ENCODE measurements at regions not wholly inside any gene's neighbourhood (a gene's known extent, or its start where the extent isn't known, plus 50 kb on each side); places are given as distances from the start of the nearest gene placed in this dataset.

DNA sequence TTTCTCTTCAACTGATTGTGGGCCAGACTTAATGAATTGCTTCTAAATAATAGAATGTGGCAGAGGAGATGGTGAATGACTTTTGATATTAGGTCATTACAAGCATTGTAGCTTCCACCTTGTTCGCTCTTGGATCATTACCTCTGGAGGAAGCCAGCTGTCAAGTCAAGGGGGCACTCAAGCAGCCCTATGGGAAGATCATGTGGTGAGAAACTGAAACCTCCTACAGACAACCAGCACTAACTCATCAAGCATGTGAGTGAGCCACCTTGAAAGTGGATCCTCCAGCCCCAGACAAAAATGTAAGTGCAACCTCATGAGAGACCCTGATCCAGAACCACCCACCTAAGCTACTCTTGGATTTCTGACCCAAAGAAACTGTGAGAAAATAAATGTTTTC, 109.8 kb upstream of the TBC1D5 start:
- intact Hi-C loops (cut with micrococcal nuclease) = no loop called here

DNA sequence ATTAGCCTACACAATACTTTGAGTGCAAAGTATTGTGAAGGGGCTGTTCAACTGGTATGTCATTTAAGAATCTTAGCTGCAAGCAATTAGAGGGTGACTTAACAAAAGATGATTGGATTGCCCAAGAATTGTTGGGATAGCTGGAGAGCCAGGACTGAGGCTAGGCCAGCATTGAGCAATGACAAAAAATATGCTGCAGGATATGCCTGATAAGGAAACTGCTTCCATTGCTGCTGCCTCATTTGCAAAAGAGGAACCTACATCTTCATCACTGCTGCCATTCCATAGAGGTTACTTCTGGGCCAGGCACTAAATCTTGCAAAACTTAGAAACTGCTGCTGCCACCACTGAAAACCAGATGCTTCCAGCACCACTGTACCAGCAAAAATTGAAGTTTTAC, 108.0 kb upstream of the TBC1D5 start:
- Histone ChIP-seq H3K4me3 (no peak overlapping the region), H3K36me3 (no peaks in the 10 kb centered on the region), H3K9me3 (replicated peaks) (peaks cover 9% of the 10 kb centered on the region), H3K4me1 (no peaks in the 10 kb centered on the region), H3K27me3 (ENCODE audit: low read depth) (peaks cover 7% of the 10 kb centered on the region), H3K27ac (replicated peaks) (no peak overlapping the region)
- intact Hi-C loops (cut with micrococcal nuclease) = no loop called here
- TF ChIP-seq, protein P1, sequence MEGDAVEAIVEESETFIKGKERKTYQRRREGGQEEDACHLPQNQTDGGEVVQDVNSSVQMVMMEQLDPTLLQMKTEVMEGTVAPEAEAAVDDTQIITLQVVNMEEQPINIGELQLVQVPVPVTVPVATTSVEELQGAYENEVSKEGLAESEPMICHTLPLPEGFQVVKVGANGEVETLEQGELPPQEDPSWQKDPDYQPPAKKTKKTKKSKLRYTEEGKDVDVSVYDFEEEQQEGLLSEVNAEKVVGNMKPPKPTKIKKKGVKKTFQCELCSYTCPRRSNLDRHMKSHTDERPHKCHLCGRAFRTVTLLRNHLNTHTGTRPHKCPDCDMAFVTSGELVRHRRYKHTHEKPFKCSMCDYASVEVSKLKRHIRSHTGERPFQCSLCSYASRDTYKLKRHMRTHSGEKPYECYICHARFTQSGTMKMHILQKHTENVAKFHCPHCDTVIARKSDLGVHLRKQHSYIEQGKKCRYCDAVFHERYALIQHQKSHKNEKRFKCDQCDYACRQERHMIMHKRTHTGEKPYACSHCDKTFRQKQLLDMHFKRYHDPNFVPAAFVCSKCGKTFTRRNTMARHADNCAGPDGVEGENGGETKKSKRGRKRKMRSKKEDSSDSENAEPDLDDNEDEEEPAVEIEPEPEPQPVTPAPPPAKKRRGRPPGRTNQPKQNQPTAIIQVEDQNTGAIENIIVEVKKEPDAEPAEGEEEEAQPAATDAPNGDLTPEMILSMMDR (IDR thresholded peaks at IDR 0.05; ENCODE audit: borderline replicate concordance) = no peak
- no peak for DNase-seq

More for the DNA sequence above, 109.8 kb upstream of the TBC1D5 start:
- TF ChIP-seq, protein P1 (IDR thresholded peaks at IDR 0.05; ENCODE audit: borderline replicate concordance) = no peak
- no peak for DNase-seq
- Histone ChIP-seq H3K4me1 (no peaks in the 10 kb centered on the region), H3K4me3 (no peak overlapping the region), H3K27me3 (ENCODE audit: low read depth) (peaks cover 7% of the 10 kb centered on the region), H3K9me3 (replicated peaks) (peaks cover 18% of the 10 kb centered on the region), H3K27ac (replicated peaks) (no peak overlapping the region), H3K36me3 (no peaks in the 10 kb centered on the region)

DNA sequence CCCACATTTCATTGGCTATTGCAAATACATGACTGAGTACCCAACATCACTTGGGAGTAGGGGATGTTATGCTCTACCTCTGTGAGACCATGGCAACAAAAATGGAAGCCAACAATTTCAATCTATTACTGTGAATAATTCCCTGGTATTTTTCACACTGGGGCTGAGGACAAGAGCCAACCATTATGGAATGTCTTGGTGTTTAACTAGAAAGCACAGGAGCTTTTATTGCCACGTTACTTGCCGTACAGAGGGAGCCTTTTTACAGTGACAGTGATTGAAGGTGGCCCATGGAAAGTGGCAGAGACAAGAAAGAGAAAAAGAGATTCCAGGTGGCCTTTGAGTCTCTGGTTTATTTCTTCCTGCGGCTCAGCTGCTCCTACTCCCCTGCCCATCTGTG, 105.7 kb upstream of the TBC1D5 start:
- H3K27ac ChIP-seq (replicated peaks) = no peak overlapping the region
- intact Hi-C loops (cut with micrococcal nuclease) = no loop called here
- H3K27me3 ChIP-seq (ENCODE audit: low read depth) = peaks cover 7% of the 10 kb centered on the region
- H3K36me3 ChIP-seq = no peaks in the 10 kb centered on the region
- H3K9me3 ChIP-seq (replicated peaks) = no peaks in the 10 kb centered on the region
- H3K4me3 ChIP-seq = no peak overlapping the region
- TF ChIP-seq, protein P1 (IDR thresholded peaks at IDR 0.05; ENCODE audit: borderline replicate concordance) = no peak
- DNase-seq = no peak
- H3K4me1 ChIP-seq = no peaks in the 10 kb centered on the region

DNA sequence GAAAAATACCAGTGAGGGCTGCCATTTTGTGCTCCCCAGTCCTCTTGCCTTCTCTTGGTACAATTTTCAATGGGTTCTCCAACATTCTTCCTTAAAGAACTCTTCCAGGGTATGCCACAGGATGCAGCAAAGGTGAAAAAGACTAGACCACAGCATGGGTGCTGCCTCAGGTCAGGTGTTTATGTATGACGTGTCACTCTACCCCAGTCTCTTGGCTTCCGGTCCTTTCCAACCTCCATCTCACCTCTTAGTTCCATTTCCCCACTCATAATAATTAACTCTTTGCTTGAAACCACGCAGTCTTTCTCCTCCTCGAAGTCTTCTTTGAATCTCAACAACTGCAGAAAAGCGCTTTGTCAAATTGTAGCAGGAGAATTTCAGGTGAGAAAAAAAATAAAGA, 104.7 kb upstream of the TBC1D5 start:
- Histone ChIP-seq H3K4me1 (no peaks in the 10 kb centered on the region), H3K36me3 (no peaks in the 10 kb centered on the region), H3K9me3 (replicated peaks) (no peaks in the 10 kb centered on the region), H3K27ac (replicated peaks) (no peak overlapping the region), H3K4me3 (no peak overlapping the region), H3K27me3 (ENCODE audit: low read depth) (peaks cover 7% of the 10 kb centered on the region)
- no peak for DNase-seq
- TF ChIP-seq, protein P1 (IDR thresholded peaks at IDR 0.05; ENCODE audit: borderline replicate concordance) = no peak
- intact Hi-C loops (cut with micrococcal nuclease) = no loop called here

DNA sequence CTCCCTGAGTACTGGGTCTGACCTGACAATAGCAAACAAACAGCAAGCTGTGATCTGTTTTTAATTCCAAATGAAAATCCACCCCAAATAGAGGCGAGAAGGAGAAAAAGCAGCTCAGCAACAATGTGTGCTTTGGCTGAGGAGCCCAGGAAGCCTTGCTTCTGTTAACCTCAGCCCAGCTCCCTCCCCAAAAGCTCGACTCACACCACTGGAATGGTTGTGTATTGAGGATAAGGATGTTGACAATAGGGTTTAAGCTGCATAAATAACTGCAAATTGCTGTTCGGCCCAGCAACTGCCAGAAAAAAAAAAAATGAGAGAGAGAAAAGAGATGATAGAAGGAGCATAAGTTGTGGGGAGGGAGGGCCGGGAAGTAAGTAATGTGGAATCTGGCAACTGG, 104.0 kb upstream of the TBC1D5 start:
- H3K4me3 ChIP-seq = no peak overlapping the region
- no peaks in the 10 kb centered on the region for H3K36me3 ChIP-seq
- H3K27me3 ChIP-seq (ENCODE audit: low read depth) = peaks cover 7% of the 10 kb centered on the region
- TF ChIP-seq, protein P1 (IDR thresholded peaks at IDR 0.05; ENCODE audit: borderline replicate concordance) = no peak
- no peaks in the 10 kb centered on the region for H3K9me3 ChIP-seq (replicated peaks)
- no peak overlapping the region for H3K27ac ChIP-seq (replicated peaks)
- H3K4me1 ChIP-seq = no peaks in the 10 kb centered on the region
- DNase-seq = no peak
- intact Hi-C loops (cut with micrococcal nuclease) = no loop called here
